ENCODE measurements at regions not wholly inside any gene's neighbourhood (a gene's known extent, or its start where the extent isn't known, plus 50 kb on each side); places are given as distances from the start of the nearest gene placed in this dataset.

GRCh38 chr12:11593013-11593412 is 56.5 kb upstream of the ETV6 start:
- no peak for TF ChIP-seq POLR2AphosphoS5 (IDR thresholded peaks at IDR 0.05)
- TF ChIP-seq, protein P1, sequence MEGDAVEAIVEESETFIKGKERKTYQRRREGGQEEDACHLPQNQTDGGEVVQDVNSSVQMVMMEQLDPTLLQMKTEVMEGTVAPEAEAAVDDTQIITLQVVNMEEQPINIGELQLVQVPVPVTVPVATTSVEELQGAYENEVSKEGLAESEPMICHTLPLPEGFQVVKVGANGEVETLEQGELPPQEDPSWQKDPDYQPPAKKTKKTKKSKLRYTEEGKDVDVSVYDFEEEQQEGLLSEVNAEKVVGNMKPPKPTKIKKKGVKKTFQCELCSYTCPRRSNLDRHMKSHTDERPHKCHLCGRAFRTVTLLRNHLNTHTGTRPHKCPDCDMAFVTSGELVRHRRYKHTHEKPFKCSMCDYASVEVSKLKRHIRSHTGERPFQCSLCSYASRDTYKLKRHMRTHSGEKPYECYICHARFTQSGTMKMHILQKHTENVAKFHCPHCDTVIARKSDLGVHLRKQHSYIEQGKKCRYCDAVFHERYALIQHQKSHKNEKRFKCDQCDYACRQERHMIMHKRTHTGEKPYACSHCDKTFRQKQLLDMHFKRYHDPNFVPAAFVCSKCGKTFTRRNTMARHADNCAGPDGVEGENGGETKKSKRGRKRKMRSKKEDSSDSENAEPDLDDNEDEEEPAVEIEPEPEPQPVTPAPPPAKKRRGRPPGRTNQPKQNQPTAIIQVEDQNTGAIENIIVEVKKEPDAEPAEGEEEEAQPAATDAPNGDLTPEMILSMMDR (IDR thresholded peaks at IDR 0.05) = no peak
- TF ChIP-seq POLR2A (IDR thresholded peaks at IDR 0.05) = no peak

Measured in upper lobe of left lung (tissue), 4 donors.